ENCODE measurements at regions not wholly inside any gene's neighbourhood (a gene's known extent, or its start where the extent isn't known, plus 50 kb on each side); places are given as distances from the start of the nearest gene placed in this dataset.
"Not testable (repeated sequence)": the region's sequence is repeated elsewhere in the genome, so short reads cannot be mapped to it uniquely, and the experiment has no call there.

DNA sequence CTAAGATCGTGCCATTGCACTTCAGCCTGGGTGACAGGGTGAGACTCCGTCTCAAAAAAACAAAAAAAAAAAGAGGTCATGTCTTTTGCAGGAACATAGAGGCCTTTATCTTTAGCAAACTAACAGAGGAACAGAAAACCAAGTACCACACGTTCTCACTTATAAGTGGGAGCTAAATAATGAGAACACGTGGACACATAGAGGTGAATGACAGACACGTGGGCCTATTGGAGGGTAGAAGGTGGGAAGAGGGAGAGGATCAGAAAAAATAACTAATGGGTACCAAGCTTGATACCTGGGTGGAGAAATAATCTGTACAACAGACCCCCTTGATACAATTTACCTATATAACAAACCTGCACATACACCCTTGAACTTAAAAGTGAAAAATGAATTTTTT, 401.4 kb upstream of the NAALADL2 start:
- DNase-seq (ENCODE audit: low read depth) = no peak

DNA sequence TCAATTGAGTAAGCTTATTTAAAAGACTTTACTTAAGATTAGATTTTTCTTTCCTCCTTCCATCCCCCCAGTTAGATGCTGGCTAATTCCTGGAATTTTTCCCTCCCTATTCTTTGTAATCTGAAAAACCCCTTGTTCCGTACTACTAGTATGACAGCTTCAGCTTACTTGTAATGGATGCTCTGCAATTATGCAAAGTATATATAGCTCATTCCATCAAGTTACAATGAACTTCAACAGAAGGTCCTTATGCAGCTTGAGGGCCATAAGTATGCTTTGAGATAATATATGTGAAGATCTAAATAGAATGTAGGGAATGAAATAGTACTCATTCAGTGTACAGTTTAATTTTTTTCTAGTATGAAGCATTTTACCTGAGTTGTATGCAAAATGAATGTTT, 398.3 kb upstream of the NAALADL2 start:
- DNase-seq (ENCODE audit: low read depth) = no peak

- no peak for DNase-seq (ENCODE audit: low read depth)
These were observed 396.2 kb upstream of the NAALADL2 start for GRCh38 chr3:174462916-174463315.

DNA sequence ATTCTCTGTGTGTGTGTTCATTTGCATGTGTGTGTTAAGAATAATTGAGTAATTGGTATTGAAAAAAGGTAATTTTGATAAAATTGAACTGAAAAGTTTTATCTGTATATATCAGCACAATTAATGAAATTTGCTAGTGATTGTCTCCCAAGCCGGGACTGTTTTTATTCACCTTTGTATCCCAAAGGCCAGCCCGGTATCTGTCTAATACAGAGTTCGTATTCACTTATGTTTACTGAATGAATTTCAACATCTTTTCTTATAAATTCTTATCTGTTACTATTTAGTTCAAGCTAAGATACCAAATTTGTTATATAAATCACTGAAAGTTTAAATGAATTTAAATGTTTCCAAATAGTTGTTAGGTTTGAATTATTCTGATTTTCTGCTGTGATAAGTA, 394.0 kb upstream of the NAALADL2 start:
- DNase-seq (ENCODE audit: low read depth) = no peak

DNA sequence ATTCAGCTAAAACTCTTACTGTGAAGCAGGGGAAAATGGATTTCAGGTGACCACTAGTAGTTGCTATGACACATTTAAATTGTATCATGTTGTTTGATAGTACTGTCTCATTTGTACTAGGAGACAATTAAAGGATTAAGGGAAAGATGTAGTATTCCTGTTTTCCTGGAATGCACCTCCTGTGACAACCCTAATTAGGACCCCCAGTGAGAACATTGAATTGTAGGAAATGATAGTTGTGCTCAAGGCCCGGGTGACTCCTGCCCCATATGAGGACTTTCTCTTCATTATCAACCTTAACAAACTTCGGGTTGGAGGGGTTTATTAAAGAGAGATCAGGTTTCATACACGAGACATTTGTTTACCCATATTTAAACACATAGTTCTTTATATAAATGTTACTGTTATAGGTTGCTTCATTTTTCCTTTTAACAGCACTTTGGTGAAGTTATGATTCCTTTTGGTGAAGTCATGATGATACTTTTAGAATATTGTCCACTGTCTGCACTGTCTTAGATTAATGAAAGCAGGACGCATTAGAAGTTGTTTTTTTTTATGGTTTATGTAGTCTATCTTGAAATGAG, 392.6 kb upstream of the NAALADL2 start:
- DNase-seq (ENCODE audit: low read depth) = no peak

DNA sequence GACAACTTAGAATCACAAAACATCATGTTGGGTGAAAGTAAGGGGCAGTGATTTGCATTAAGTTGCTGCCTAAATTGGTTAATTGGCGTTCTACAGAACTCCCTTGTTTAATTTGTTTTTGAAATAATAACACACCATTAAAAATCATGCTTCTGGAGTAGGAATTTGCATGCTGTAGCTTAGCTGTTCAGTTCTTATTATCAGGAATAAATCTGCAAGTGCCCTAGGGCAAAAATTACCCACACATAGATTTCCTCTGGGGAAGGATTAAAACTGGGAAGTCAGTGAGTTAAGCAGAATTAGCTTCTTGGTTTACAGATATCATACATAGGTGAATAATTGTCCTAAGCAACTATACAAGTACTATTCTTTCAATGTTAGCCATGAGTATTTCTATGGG, 381.6 kb upstream of the NAALADL2 start:
- no peak for DNase-seq (ENCODE audit: low read depth)

DNA sequence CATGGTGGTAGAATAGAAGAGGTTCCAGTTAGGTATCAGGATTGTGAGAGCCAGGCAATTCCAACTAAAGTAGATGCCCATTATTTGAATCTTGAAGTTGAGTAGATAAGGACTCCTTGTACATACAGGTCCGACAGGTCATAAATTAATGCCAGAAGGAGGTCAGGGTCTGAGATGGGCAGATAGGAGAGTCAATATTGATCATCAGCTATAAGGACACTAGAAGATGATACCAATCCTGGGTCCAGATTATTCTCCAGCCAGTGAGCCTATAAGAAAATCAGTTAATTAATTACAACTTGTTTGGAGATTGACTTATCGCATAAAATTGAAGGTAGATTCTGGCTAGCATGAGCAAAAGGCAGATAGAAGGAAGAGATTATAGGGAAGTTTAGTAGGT, 378.4 kb upstream of the NAALADL2 start:
- DNase-seq (ENCODE audit: low read depth) = no peak

- DNase-seq (ENCODE audit: low read depth) = no peak
These were observed 376.6 kb upstream of the NAALADL2 start for GRCh38 chr3:174482541-174482940.

GRCh38 chr3:174483254-174483653, 375.9 kb upstream of the NAALADL2 start:
- DNase-seq (ENCODE audit: low read depth) = no peak

DNA sequence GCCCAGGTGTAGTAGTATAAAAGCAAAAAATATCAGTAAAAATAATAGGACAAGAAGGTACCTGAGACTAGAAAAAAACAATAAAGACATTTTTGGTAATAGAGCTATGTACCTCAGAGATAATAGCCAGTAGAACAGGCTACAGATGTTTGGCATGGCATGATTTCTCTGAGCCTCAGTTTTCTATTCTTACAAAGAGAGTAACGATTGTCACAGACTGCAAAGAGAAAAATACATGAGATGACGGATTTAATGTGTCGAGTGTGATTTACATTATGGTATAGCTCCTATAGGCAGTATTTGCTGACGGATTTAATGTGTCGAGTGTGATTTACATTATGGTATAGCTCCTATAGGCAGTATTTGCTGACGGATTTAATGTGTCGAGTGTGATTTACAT, 375.3 kb upstream of the NAALADL2 start:
- DNase-seq (ENCODE audit: low read depth) = not testable (repeated sequence)

DNA sequence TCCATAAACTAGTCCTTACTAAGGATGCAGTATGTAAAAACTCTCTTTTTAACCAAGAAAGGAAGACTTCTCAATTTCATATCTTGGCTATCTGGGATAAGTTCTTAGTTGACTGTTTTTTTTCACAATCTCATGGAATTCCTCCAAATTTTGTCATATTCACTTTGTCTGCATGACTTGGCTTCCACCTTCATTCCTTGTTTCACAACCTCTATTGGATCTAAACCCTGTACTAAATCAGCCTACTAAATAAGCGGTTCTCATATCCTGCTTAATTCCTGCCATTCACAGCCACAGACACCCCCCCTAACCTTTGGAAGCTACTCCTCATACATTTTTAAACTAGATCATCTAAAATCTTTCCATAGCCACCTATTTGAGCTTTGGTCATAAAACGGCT, 370.6 kb upstream of the NAALADL2 start:
- DNase-seq (ENCODE audit: low read depth) = peak; percentile 19

DNA sequence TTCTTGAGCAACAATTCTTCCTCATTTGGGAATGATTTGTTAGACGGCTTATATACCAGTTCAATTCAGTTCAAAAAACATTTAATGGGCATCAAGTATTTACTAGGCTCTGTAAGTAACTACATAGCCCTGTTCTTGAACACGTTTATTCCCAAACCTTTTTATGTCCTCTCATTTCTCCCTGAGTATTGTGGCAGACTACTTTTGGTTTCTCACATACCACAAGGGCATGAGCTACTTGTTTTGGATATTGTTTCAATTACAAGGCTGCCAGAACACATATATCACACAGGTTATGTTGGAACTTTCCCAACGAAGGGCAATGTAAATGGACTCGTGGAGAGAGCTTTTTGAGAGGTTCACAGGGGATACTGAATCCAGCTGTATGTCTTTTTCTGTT, 363.8 kb upstream of the NAALADL2 start:
- peak; percentile 17 for DNase-seq (ENCODE audit: low read depth)

DNA sequence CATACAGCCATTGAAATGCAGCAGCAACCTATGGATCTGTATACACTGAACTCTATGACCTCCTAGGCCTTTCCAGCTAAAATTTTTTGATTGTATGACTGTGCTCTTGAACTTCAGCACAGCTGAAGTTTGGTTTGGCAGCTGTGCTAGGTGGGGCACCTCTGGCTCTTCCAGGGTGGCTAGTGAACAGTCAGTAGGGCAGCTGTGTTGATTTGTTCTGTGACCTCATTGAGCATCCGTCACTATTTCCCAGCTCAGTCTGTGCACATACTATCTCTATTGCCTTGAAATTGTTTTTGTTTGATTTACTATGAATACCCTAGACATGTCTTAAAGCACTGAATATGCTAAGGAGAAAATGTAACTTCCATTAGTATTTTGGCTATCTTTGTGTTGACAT, 363.2 kb upstream of the NAALADL2 start:
- DNase-seq (ENCODE audit: low read depth) = no peak

DNA sequence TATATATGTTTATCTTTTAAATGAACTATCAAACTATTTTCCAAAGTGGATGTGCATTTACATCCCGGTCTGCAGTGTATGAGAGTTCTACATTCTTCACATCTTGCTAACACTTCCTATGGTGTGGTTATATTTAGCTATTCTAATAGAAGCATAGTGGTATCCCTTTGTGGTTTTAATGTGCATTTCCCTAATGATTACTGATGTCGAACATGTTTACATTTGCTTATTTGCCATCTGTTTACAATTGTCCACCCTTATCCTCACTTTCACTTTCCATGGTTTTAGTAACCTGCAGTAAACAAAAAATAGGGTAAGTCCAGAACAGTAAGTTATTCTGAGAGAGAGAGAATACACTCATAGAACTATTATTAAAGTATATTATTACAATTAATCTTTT, 360.5 kb upstream of the NAALADL2 start:
- no peak for DNase-seq (ENCODE audit: low read depth)

GRCh38 chr3:174505266-174505665, 353.9 kb upstream of the NAALADL2 start:
- DNase-seq (ENCODE audit: low read depth) = no peak

DNA sequence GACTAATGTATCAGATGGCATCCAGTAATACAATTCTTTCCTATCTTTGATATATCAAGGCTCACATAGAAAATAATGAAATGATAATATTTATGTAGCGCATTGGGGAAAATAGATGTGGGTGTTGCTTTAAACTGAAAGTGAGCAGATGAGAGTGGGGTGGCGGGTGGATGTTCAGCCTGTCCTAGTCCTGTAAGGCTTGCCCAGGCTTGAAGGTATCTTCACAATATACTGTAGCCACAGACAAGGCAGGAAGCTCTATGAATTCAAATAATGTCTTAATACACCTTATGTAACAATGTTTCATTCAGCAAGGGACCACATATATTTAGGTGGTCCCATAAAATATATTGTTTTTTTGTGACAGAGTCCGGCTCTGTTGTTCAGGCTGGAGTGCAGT, 334.9 kb upstream of the NAALADL2 start:
- DNase-seq (ENCODE audit: low read depth) = no peak

- DNase-seq (ENCODE audit: low read depth) = no peak
These were observed 329.8 kb upstream of the NAALADL2 start for GRCh38 chr3:174529298-174529697.

- DNase-seq (ENCODE audit: low read depth) = no peak
These were observed 327.7 kb upstream of the NAALADL2 start for GRCh38 chr3:174531262-174531982.

GRCh38 chr3:174532216-174532615, 326.9 kb upstream of the NAALADL2 start:
- DNase-seq (ENCODE audit: low read depth) = no peak

- no peak for DNase-seq (ENCODE audit: low read depth)
These were observed 326.4 kb upstream of the NAALADL2 start for GRCh38 chr3:174532776-174533175.

GRCh38 chr3:174533286-174533685, 325.8 kb upstream of the NAALADL2 start:
- DNase-seq (ENCODE audit: low read depth) = no peak

- DNase-seq (ENCODE audit: low read depth) = no peak
These were observed 322.8 kb upstream of the NAALADL2 start for GRCh38 chr3:174536319-174536718.

DNA sequence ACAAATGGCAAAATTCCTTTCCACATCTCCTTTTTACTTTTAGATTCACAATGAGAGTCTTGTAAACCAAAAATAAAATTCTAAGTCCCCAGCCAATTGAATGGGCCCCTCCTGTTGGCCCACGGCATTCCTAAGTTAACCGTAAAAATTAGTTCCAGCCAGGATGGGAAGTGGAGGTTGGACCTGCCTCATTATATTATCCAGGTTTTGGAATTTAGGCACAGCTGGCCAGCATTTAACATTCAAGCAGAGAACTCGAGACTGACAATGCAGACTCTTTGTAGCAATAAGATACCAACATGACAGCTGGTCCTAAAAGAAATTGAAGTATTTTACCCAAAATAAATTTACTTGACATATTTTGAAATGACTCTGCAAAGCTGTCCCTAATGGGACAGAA, 321.0 kb upstream of the NAALADL2 start:
- no peak for DNase-seq (ENCODE audit: low read depth)

Measured in GM04504 (cell line).